ENCODE measurements at regions not wholly inside any gene's neighbourhood (a gene's known extent, or its start where the extent isn't known, plus 50 kb on each side); places are given as distances from the start of the nearest gene placed in this dataset.

DNA sequence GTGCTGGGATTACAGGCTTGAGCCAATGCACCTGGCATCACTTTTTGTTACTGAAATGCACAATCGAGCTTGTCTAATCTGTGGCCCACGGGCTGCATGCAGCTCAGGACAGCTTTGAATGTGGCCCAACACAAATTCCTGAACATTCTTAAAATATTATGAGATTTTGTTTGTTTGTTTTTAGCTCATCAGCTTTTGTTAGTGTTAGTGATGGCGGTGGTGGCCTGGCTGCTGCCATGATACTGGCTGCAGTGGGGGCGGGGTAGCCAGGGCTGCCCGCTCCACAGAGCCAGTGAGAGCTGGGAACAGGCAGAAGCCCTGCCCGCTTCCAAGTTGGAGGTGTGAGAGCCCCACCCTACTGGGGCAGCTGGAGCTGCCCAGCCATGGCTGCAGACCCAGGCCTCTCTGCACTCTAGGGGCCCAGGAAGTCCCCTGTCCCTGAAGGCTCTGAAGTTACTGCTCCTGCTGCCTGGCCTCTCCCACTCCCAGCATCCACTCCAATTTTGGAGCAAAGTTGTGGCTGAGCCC, 76.6 kb upstream of the SHB start:
- Histone ChIP-seq H3K79me2 (ENCODE audit: insufficient read depth, low read length) (no peaks in the 10 kb centered on the region), H3K9me3 (ENCODE audit: insufficient read depth, low read length, severe bottlenecking) (no peaks in the 10 kb centered on the region)
- TF ChIP-seq EZH2 (IDR thresholded peaks at IDR 0.05; ENCODE audit: borderline replicate concordance, low read depth, low read length, severe bottlenecking): no peak
- TF ChIP-seq, protein P1, sequence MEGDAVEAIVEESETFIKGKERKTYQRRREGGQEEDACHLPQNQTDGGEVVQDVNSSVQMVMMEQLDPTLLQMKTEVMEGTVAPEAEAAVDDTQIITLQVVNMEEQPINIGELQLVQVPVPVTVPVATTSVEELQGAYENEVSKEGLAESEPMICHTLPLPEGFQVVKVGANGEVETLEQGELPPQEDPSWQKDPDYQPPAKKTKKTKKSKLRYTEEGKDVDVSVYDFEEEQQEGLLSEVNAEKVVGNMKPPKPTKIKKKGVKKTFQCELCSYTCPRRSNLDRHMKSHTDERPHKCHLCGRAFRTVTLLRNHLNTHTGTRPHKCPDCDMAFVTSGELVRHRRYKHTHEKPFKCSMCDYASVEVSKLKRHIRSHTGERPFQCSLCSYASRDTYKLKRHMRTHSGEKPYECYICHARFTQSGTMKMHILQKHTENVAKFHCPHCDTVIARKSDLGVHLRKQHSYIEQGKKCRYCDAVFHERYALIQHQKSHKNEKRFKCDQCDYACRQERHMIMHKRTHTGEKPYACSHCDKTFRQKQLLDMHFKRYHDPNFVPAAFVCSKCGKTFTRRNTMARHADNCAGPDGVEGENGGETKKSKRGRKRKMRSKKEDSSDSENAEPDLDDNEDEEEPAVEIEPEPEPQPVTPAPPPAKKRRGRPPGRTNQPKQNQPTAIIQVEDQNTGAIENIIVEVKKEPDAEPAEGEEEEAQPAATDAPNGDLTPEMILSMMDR (IDR thresholded peaks at IDR 0.05; ENCODE audit: borderline replicate concordance, extremely low read depth, low read length, poor library complexity, severe bottlenecking): no peak

DNA sequence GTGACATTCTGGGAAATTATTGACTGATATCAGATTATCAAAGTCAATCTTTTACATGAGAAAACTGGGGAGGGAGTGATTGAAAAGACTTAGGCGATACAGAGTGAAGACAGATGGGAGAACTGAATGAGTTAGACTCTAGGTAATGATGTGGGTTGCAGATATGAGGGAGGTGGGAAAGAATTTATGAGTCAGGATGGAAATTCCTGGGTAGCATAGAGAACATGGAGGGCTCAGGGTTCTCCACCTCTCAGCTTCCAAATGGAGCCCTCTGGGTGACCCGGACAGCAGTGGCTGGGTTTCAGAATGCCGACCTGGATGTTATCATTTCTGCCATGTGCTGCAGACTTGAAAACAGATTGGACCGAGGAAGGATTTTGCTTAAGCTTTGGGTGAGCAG, 75.4 kb upstream of the SHB start:
- Histone ChIP-seq H4K20me1 (ENCODE audit: insufficient read depth, low read length) (no peaks in the 10 kb centered on the region), H2AFZ (ENCODE audit: low read depth, low read length) (no peak overlapping the region), H3K9me3 (ENCODE audit: insufficient read depth, low read length, severe bottlenecking) (no peaks in the 10 kb centered on the region), H3K4me2 (ENCODE audit: insufficient read depth, low read length) (no peak overlapping the region), H3K27ac (ENCODE audit: low read length) (no peak overlapping the region), H3K4me3 (ENCODE audit: low read depth in 1 of 2, low read length in 2 of 2) (no peak overlapping the region), H3K9ac (ENCODE audit: low read depth, low read length) (no peak overlapping the region), H3K4me1 (ENCODE audit: insufficient read depth, low read length) (no peaks in the 10 kb centered on the region), H3K79me2 (ENCODE audit: insufficient read depth, low read length) (no peaks in the 10 kb centered on the region), H3K36me3 (ENCODE audit: insufficient read depth, low read length) (no peaks in the 10 kb centered on the region), H3K27me3 (ENCODE audit: insufficient read depth, low read length, poor library complexity) (no peaks in the 10 kb centered on the region)
- TF ChIP-seq, protein P1 (IDR thresholded peaks at IDR 0.05; ENCODE audit: borderline replicate concordance, extremely low read depth, low read length, poor library complexity, severe bottlenecking): no peak
- no peak for TF ChIP-seq EZH2 (IDR thresholded peaks at IDR 0.05; ENCODE audit: borderline replicate concordance, low read depth, low read length, severe bottlenecking)
- DNase-seq (no peak), ATAC-seq (ENCODE audit: insufficient read depth, low read depth) (no peak)

More for the DNA sequence above, 76.6 kb upstream of the SHB start:
- H3K4me3 ChIP-seq (ENCODE audit: low read depth in 1 of 2, low read length in 2 of 2): no peak overlapping the region
- no peak overlapping the region for H3K9ac ChIP-seq (ENCODE audit: low read depth, low read length)
- H3K4me2 ChIP-seq (ENCODE audit: insufficient read depth, low read length): no peak overlapping the region
- no peaks in the 10 kb centered on the region for H3K4me1 ChIP-seq (ENCODE audit: insufficient read depth, low read length)
- DNase-seq (no peak), ATAC-seq (ENCODE audit: insufficient read depth, low read depth) (no peak)
- no peaks in the 10 kb centered on the region for H4K20me1 ChIP-seq (ENCODE audit: insufficient read depth, low read length)
- H2AFZ ChIP-seq (ENCODE audit: low read depth, low read length): no peak overlapping the region
- no peaks in the 10 kb centered on the region for H3K27me3 ChIP-seq (ENCODE audit: insufficient read depth, low read length, poor library complexity)
- H3K27ac ChIP-seq (ENCODE audit: low read length): no peak overlapping the region
- H3K36me3 ChIP-seq (ENCODE audit: insufficient read depth, low read length): no peaks in the 10 kb centered on the region

DNA sequence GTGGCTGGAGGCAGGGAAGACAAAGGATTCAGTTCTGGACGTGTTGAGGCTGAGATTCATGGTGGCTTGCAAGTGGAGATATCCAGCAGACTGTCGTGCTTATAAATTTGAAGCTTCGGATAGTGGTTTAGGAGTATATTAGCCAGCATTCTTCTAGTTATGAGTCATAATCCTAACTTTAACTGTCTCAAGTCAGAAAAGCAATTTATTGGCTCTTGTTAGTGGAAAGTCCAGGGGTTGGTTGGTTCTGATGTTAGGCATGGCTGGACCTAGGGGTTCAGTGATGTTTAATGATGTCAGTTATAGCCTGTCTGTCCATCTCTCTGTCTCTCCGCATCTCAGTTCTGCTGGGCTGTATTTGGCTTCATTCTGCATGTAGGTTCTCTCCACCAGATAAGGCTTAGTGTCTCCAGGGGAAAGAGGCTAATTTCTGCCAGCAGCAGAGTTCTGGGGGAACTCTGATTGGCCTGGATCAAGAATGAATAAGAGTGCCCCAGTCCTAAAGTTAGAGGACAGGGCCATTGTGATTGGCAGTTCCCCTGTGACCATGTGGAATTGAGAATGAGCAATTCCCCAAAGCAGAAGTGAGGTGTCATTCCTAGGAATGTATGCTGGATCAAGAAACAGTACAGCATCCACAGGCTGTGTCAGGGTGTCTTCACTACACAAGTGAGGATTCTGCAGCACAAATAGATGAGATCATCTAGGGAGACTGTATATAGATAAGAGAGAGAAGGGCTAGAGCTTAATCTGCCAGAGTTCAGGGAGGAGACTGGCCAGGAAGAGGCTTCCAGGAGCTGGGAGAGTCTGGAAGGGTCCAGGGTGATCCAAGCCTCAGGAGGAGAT, 72.9 kb upstream of the SHB start:
- H3K36me3 ChIP-seq (ENCODE audit: insufficient read depth, low read length): no peaks in the 10 kb centered on the region
- TF ChIP-seq, protein P1 (IDR thresholded peaks at IDR 0.05; ENCODE audit: borderline replicate concordance, extremely low read depth, low read length, poor library complexity, severe bottlenecking): no peak
- no peak for TF ChIP-seq EZH2 (IDR thresholded peaks at IDR 0.05; ENCODE audit: borderline replicate concordance, low read depth, low read length, severe bottlenecking)
- DNase-seq (no peak), ATAC-seq (ENCODE audit: insufficient read depth, low read depth) (no peak)
- no peaks in the 10 kb centered on the region for H3K79me2 ChIP-seq (ENCODE audit: insufficient read depth, low read length)
- no peaks in the 10 kb centered on the region for H3K27me3 ChIP-seq (ENCODE audit: insufficient read depth, low read length, poor library complexity)
- H3K9ac ChIP-seq (ENCODE audit: low read depth, low read length): no peak overlapping the region
- H3K4me2 ChIP-seq (ENCODE audit: insufficient read depth, low read length): no peak overlapping the region
- H3K9me3 ChIP-seq (ENCODE audit: insufficient read depth, low read length, severe bottlenecking): no peaks in the 10 kb centered on the region
- H3K4me1 ChIP-seq (ENCODE audit: insufficient read depth, low read length): no peaks in the 10 kb centered on the region
- H3K4me3 ChIP-seq (ENCODE audit: low read depth in 1 of 2, low read length in 2 of 2): no peak overlapping the region
- H2AFZ ChIP-seq (ENCODE audit: low read depth, low read length): no peak overlapping the region
- H3K27ac ChIP-seq (ENCODE audit: low read length): no peak overlapping the region
- H4K20me1 ChIP-seq (ENCODE audit: insufficient read depth, low read length): no peaks in the 10 kb centered on the region

Measured in DND-41 (cell line).